ENCODE measurements at regions not wholly inside any gene's neighbourhood (a gene's known extent, or its start where the extent isn't known, plus 50 kb on each side); places are given as distances from the start of the nearest gene placed in this dataset.

- H3K4me2 ChIP-seq (ENCODE audit: control insufficient read depth, extremely low read depth, insufficient read depth, low read depth, low read length): no peak overlapping the region
- no peaks in the 10 kb centered on the region for H3K36me3 ChIP-seq (ENCODE audit: control insufficient read depth in 2 of 2, extremely low read depth in 1 of 2, insufficient read depth in 2 of 2, low read length in 2 of 2)
- H3K4me3 ChIP-seq (ENCODE audit: control insufficient read depth in 2 of 3, extremely low read depth in 1 of 3, insufficient read depth in 2 of 3, low read depth in 1 of 3, low read length in 3 of 3): no peak overlapping the region
- H2AFZ ChIP-seq (ENCODE audit: control insufficient read depth, low read length): no peak overlapping the region
- no peaks in the 10 kb centered on the region for H4K20me1 ChIP-seq (ENCODE audit: control insufficient read depth, extremely low read depth, insufficient read depth, low read length)
- no peak for DNase-seq (ENCODE audit: low read depth, low spot score)
- no peak overlapping the region for H3K27ac ChIP-seq (ENCODE audit: control insufficient read depth, insufficient read depth, low read length)
- dilution Hi-C loops (cut with MboI; ENCODE audit: extremely low pct_ligation_motif_present, low sequenced_read_pairs): no loop called here
- H3K27me3 ChIP-seq (ENCODE audit: control insufficient read depth, extremely low read depth, insufficient read depth, low read length): no peaks in the 10 kb centered on the region
- FAIRE-seq: no peak
- no peaks in the 10 kb centered on the region for H3K79me2 ChIP-seq (ENCODE audit: control insufficient read depth, insufficient read depth, low read length)
- H3K9ac ChIP-seq (ENCODE audit: control insufficient read depth, extremely low read depth, insufficient read depth, low read length): no peak overlapping the region
- no peaks in the 10 kb centered on the region for H3K9me1 ChIP-seq (ENCODE audit: control insufficient read depth, extremely low read depth, insufficient read depth, low read length)
- H3K9me3 ChIP-seq (ENCODE audit: control insufficient read depth, low read depth, low read length): no peaks in the 10 kb centered on the region
- H3K4me1 ChIP-seq (ENCODE audit: control insufficient read depth, extremely low read depth, insufficient read depth, low read length): no peaks in the 10 kb centered on the region
- TF ChIP-seq EZH2 (IDR thresholded peaks at IDR 0.05; ENCODE audit: low read length) (no peak), CTCF (optimal IDR thresholded peaks at IDR 0.05 in 1 of 3, IDR thresholded peaks at IDR 0.05 in 1 of 3, conservative IDR thresholded peaks at IDR 0.05 in 1 of 3; ENCODE audit: extremely low read depth in 1 of 3, insufficient read depth in 2 of 3, low read length in 3 of 3) (no peak)
Observed at GRCh38 chr2:198279026-198279425, 474.6 kb downstream of the PLCL1 start.

GRCh38 chr2:198277181-198277580 is 472.8 kb downstream of the PLCL1 start:
- H3K36me3 ChIP-seq (ENCODE audit: control insufficient read depth in 2 of 2, extremely low read depth in 1 of 2, insufficient read depth in 2 of 2, low read length in 2 of 2): no peaks in the 10 kb centered on the region
- no peak overlapping the region for H3K4me3 ChIP-seq (ENCODE audit: control insufficient read depth in 2 of 3, extremely low read depth in 1 of 3, insufficient read depth in 2 of 3, low read depth in 1 of 3, low read length in 3 of 3)
- H3K4me2 ChIP-seq (ENCODE audit: control insufficient read depth, extremely low read depth, insufficient read depth, low read depth, low read length): no peak overlapping the region
- DNase-seq (ENCODE audit: low read depth, low spot score) (no peak), FAIRE-seq (no peak)
- H3K9me3 ChIP-seq (ENCODE audit: control insufficient read depth, low read depth, low read length): no peaks in the 10 kb centered on the region
- H3K79me2 ChIP-seq (ENCODE audit: control insufficient read depth, insufficient read depth, low read length): no peaks in the 10 kb centered on the region
- H3K27me3 ChIP-seq (ENCODE audit: control insufficient read depth, extremely low read depth, insufficient read depth, low read length): no peaks in the 10 kb centered on the region
- H3K9ac ChIP-seq (ENCODE audit: control insufficient read depth, extremely low read depth, insufficient read depth, low read length): no peak overlapping the region
- H4K20me1 ChIP-seq (ENCODE audit: control insufficient read depth, extremely low read depth, insufficient read depth, low read length): no peaks in the 10 kb centered on the region
- no peak overlapping the region for H3K27ac ChIP-seq (ENCODE audit: control insufficient read depth, insufficient read depth, low read length)
- dilution Hi-C loops (cut with MboI; ENCODE audit: extremely low pct_ligation_motif_present, low sequenced_read_pairs): no loop called here
- TF ChIP-seq CTCF (optimal IDR thresholded peaks at IDR 0.05 in 1 of 3, IDR thresholded peaks at IDR 0.05 in 1 of 3, conservative IDR thresholded peaks at IDR 0.05 in 1 of 3; ENCODE audit: extremely low read depth in 1 of 3, insufficient read depth in 2 of 3, low read length in 3 of 3) (no peak), EZH2 (IDR thresholded peaks at IDR 0.05; ENCODE audit: low read length) (no peak)
- no peaks in the 10 kb centered on the region for H3K9me1 ChIP-seq (ENCODE audit: control insufficient read depth, extremely low read depth, insufficient read depth, low read length)
- no peak overlapping the region for H2AFZ ChIP-seq (ENCODE audit: control insufficient read depth, low read length)
- H3K4me1 ChIP-seq (ENCODE audit: control insufficient read depth, extremely low read depth, insufficient read depth, low read length): no peaks in the 10 kb centered on the region

Data from keratinocyte (primary cell).